Fibroblast of skin of right quadriceps (primary cell): ENCODE measurements at regions not wholly inside any gene's neighbourhood (a gene's known extent, or its start where the extent isn't known, plus 50 kb on each side); places are given as distances from the start of the nearest gene placed in this dataset.

Experiments used
- DNase-seq: peaks from one replicate; pipeline ENCODE4 v3.0.0-alpha.2; 2013

GRCh38 chr1:83670909-83671565 is 327.9 kb downstream of the TTLL7 start:
- no peak for DNase-seq

- DNase-seq = peak; percentile 24
Observed at GRCh38 chr1:83641796-83642443, 357.0 kb downstream of the TTLL7 start.

- DNase-seq = peak; percentile 60
Observed at GRCh38 chr1:83641206-83641658, 357.7 kb downstream of the TTLL7 start.

- no peak for DNase-seq
Observed at GRCh38 chr1:83639785-83640184, 359.1 kb downstream of the TTLL7 start.

- no peak for DNase-seq
Observed at GRCh38 chr1:83637586-83637985, 361.3 kb downstream of the TTLL7 start.

GRCh38 chr1:83637009-83637408 is 361.9 kb downstream of the TTLL7 start:
- DNase-seq = no peak

GRCh38 chr1:83632906-83633305 is 366.0 kb downstream of the TTLL7 start:
- no peak for DNase-seq

- DNase-seq = no peak
Observed at GRCh38 chr1:83631851-83632250, 367.1 kb downstream of the TTLL7 start.

- no peak for DNase-seq
Observed at GRCh38 chr1:83627045-83627444, 371.9 kb downstream of the TTLL7 start.

- no peak for DNase-seq
Observed at GRCh38 chr1:83626603-83627002, 372.3 kb downstream of the TTLL7 start.

GRCh38 chr1:83625646-83626045 is 373.3 kb downstream of the TTLL7 start:
- DNase-seq = peak; percentile 42

GRCh38 chr1:83620016-83620415 is 378.9 kb downstream of the TTLL7 start:
- peak; percentile 17 for DNase-seq

- DNase-seq = peak; percentile 82
Observed at GRCh38 chr1:83619170-83619896, 379.6 kb downstream of the TTLL7 start.

- no peak for DNase-seq
Observed at GRCh38 chr1:83617883-83618282, 381.0 kb downstream of the TTLL7 start.

GRCh38 chr1:83615370-83615769 is 383.6 kb downstream of the TTLL7 start:
- DNase-seq = no peak

GRCh38 chr1:83606416-83606955 is 392.4 kb downstream of the TTLL7 start:
- DNase-seq = no peak

- peak; percentile 0 for DNase-seq
Observed at GRCh38 chr1:83596331-83596730, 402.6 kb downstream of the TTLL7 start.

GRCh38 chr1:83593073-83593472 is 405.9 kb downstream of the TTLL7 start:
- DNase-seq = no peak

- DNase-seq = no peak
Observed at GRCh38 chr1:83588140-83588539, 410.8 kb downstream of the TTLL7 start.

GRCh38 chr1:83583351-83584014 is 415.4 kb downstream of the TTLL7 start:
- DNase-seq = peak; percentile 16

GRCh38 chr1:83581747-83582146 is 417.2 kb downstream of the TTLL7 start:
- no peak for DNase-seq

- DNase-seq = no peak
Observed at GRCh38 chr1:83574791-83575190, 424.1 kb downstream of the TTLL7 start.

- DNase-seq = no peak
Observed at GRCh38 chr1:83573776-83574175, 425.2 kb downstream of the TTLL7 start.
